GM18909 (cell line): ENCODE measurements at regions not wholly inside any gene's neighbourhood (a gene's known extent, or its start where the extent isn't known, plus 50 kb on each side); places are given as distances from the start of the nearest gene placed in this dataset.

Experiments used
- ATAC-seq: cut with Tn5 transposase; IDR thresholded peaks from one replicate; pipeline ENCODE4 v1.9.1; 2021; ENCODE audit warnings: mild to moderate bottlenecking; ENCODE audit not compliant: unreplicated experiment, poor library complexity

DNA sequence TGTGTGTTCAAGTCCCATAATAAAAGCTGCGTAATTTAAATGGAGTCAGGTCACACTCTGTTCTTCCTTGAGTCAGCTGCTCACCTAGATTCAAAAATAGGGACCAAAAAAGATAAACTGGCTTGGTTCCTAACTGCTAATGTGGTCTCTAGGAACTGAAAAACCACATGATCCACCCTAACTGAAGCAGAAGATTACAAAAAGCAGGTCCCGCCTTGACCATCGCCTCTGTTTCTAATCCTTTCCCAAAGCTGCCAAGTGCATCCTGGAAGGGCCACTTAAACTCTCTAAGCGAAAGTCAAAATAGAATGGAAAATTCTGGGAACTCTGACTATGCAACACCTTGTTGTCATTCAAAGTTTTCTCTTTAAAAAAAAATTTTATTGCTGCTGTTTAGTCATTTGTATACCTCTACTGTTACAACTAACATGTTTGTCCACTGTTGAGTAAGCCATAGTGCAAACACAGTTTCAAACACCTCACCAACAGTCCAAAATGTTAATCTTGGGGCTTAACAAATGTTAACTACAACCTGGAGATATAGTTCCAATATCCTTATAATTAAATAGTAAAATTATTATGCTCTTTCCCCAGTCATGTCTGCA lies 88.9 kb upstream of the THBS1 start:
- no peak for ATAC-seq

GRCh38 chr15:39493424-39494067 lies 87.3 kb upstream of the THBS1 start:
- no peak for ATAC-seq

- no peak for ATAC-seq
These were observed 86.4 kb upstream of the THBS1 start for GRCh38 chr15:39494462-39494861.

GRCh38 chr15:39495871-39496840 lies 84.7 kb upstream of the THBS1 start:
- no peak for ATAC-seq

- no peak for ATAC-seq
These were observed 83.7 kb upstream of the THBS1 start for GRCh38 chr15:39497016-39497758.

DNA sequence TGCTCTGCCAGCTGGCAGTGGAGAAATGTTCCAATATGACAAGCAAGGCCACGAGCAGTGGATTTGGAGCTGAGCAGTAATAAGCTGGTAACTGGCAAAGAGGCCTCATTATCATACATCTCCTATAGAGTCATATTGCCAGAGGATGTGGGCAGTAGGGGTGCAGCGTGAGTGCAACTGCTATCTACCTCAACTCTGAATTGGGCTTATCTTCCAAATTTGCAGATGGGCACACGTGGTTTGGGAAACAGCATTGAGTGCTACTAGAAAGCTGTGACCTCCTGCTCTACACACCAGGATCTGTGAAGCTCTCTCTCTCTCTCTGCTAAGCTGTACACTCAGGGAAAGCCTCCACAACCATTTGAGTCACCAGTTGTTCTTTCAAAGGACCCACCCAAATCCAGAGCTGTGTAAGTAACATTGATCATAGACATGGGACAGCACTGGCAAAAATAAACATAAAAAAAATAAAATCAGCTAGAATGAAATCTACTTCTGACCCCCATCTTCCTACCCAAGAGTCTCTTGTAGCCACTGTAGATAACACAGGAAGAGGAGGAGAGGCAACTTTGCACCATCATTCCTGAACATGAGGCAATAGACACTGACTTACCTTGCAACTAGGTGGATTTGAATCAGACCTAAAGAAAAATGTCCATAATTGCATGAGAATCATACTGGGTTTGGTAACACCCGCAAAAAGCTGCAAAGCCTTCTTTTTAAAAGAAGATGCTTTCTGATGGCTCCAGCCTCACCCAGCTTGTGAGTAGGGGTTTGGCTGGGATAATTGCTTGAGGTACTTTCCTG lies 82.9 kb upstream of the THBS1 start:
- ATAC-seq: no peak

DNA sequence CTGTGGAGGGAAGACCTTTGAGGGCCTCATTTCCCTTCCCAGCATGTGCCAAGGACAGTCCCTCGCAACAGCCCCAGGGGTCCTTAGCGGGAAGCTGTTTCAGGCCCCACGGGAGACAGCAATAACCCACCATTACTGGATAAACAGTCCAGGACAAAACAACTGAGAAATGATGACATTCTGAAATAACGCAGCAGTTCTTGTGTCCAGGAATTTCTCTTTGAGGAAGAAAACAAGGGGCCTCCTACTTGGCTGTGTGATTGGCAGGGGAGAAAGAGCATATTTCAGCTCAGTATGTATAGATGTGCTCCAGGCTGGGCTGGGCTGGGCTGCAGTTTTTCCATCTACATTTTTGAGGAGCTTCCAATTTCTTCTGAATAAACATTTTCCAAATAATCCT lies 82.2 kb upstream of the THBS1 start:
- ATAC-seq: no peak

GRCh38 chr15:39499042-39499441 lies 81.8 kb upstream of the THBS1 start:
- ATAC-seq: no peak

DNA sequence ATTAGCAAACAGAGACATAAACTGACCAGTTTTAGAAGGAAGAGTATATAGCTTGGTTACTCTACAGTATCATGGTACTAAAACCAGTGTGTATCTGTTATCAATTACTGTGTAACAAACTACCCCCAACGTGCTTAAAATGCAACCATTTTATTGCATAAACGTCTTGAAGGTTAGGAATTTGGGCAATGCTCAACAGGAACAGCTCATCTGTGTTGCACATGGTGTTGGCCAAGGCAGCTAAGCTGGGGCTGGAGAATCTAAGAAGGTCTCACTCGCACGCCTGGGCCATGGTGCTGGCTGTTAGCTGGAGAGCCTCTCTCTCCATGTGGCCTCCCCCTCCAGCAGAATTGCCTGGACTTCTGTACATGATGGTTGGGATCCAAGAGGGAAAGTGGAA lies 81.2 kb upstream of the THBS1 start:
- no peak for ATAC-seq

- no peak for ATAC-seq
These were observed 79.4 kb upstream of the THBS1 start for GRCh38 chr15:39501366-39502081.

DNA sequence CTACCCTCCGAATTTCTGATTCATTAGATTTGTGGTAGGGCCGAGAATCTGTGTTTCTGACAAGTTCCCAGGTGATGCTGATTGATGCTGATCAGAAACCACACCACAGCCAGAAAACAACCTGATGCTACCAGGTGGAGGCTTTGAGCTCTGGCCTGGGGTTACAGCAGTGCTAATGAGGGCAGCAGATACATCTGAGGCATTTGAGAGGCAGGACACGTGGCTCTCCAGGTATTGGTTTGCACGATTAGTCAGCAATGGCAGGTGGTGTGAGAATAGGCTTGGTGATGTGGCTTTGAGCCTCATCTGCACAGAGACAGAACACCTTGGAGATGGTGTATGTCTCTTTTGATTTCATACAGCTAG lies 78.8 kb upstream of the THBS1 start:
- no peak for ATAC-seq

GRCh38 chr15:39502611-39503195 lies 78.2 kb upstream of the THBS1 start:
- no peak for ATAC-seq

DNA sequence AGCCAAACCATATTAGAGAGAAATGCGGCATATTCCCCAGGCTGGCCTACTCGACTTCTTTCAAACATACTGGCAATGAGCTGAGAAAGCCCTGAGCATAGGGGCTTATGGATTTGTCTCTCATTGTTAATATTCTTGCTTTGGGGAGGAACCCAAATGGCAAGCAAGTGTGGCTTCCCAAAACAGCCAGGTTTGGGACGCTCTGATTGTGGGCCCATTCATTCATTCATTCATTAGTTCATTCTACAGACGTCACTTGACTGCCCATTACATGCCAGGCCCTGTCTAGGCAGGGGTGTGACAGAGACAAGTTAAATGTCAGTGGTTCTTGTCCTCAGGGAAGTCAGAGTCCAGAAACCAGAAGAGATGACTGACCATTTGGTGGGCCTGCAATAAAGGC lies 77.4 kb upstream of the THBS1 start:
- ATAC-seq: no peak

GRCh38 chr15:39504808-39505207 lies 76.1 kb upstream of the THBS1 start:
- ATAC-seq: no peak

- ATAC-seq: no peak
These were observed 74.7 kb upstream of the THBS1 start for GRCh38 chr15:39506146-39506545.

DNA sequence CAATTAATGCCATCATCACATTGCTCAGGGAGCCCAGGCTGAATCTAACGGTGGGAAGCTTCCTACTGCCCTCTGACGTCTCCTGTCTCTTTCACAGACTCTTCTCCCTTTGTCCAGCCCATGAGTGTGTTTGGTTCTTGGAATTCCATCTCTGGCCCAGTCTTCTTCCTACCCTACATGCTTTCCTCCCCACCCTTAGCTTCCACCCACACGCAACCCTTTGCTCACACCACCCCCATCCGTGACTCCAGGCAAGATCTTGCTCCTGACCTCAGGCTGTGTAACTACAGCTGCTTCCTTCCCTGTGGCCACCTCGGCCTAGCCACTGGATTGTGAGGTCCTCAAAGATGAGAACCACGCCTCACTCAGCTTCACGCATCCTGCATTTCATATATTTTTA lies 72.3 kb upstream of the THBS1 start:
- no peak for ATAC-seq

DNA sequence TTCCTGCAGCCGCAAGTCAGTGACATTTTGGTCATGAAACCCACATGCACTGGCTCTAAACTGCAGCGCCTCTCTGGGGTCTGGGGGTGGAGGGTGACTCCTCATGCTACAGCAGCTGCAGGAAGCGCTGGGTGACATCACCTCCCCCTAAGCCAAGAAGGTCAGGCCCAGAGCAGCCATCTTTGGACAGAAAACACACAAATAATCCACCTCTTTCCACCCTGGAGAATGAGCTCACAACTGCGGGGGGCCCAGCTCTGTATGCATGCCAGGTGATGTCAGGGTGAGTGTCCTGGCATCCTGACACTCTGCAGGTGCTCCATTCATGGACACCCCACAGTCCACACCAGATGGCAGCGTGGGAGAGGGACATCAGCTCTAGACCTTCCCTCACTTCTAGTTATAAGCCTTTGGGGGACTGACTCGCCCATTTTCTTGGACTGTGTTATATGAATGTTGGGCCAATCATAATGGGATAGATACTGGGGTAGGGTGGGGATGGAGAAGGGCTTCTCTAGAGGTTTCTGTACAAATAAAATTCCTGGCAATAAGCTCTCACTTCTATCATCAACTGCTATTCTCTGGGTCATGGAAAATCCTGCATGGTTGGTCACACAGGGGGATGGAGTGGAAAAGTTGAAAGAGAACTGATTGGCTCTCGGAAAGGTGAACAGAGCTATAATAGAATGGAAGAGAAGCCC lies 70.7 kb upstream of the THBS1 start:
- ATAC-seq: no peak
